NOMO-1 (cell line): ENCODE measurements at regions not wholly inside any gene's neighbourhood (a gene's known extent, or its start where the extent isn't known, plus 50 kb on each side); places are given as distances from the start of the nearest gene placed in this dataset.

ENCODE experiments used
- DNase-seq, 2 experiments: peaks; one replicate each; lab custom pipeline; 2025; ENCODE audit not compliant: unreplicated experiment in 2 of 2; lab: John Stamatoyannopoulos, UW

- no peak for DNase-seq
Measured at GRCh38 chr22:47580121-47580520, 817.7 kb downstream of the TBC1D22A start.

- no peak for DNase-seq
Measured at GRCh38 chr22:47576908-47577307, 814.5 kb downstream of the TBC1D22A start.

GRCh38 chr22:47575291-47575690 lies 812.8 kb downstream of the TBC1D22A start:
- DNase-seq, result no peak

GRCh38 chr22:47574556-47574955 lies 812.1 kb downstream of the TBC1D22A start:
- no peak for DNase-seq

- DNase-seq, result no peak
Measured at GRCh38 chr22:47573141-47573540, 810.7 kb downstream of the TBC1D22A start.

- no peak for DNase-seq
Measured at GRCh38 chr22:47572443-47572842, 810.0 kb downstream of the TBC1D22A start.

GRCh38 chr22:47571616-47572015 lies 809.2 kb downstream of the TBC1D22A start:
- no peak for DNase-seq

- no peak for DNase-seq
Measured at GRCh38 chr22:47570851-47571250, 808.4 kb downstream of the TBC1D22A start.

GRCh38 chr22:47570300-47570685 lies 807.8 kb downstream of the TBC1D22A start:
- no peak for DNase-seq

- DNase-seq, result no peak
Measured at GRCh38 chr22:47569389-47570299, 807.2 kb downstream of the TBC1D22A start.

- DNase-seq, result no peak
Measured at GRCh38 chr22:47568700-47569099, 806.2 kb downstream of the TBC1D22A start.

GRCh38 chr22:47567126-47568090 lies 805.0 kb downstream of the TBC1D22A start:
- no peak for DNase-seq

GRCh38 chr22:47566491-47566890 lies 804.0 kb downstream of the TBC1D22A start:
- no peak for DNase-seq

- DNase-seq, result no peak
Measured at GRCh38 chr22:47565607-47566006, 803.2 kb downstream of the TBC1D22A start.

- no peak for DNase-seq
Measured at GRCh38 chr22:47564651-47565434, 802.4 kb downstream of the TBC1D22A start.

GRCh38 chr22:47564158-47564450 lies 801.7 kb downstream of the TBC1D22A start:
- no peak for DNase-seq

- no peak for DNase-seq
Measured at GRCh38 chr22:47563406-47564157, 801.1 kb downstream of the TBC1D22A start.

GRCh38 chr22:47561766-47562165 lies 799.3 kb downstream of the TBC1D22A start:
- no peak for DNase-seq

GRCh38 chr22:47561115-47561675 lies 798.7 kb downstream of the TBC1D22A start:
- DNase-seq, result no peak
